H4 (cell line): ENCODE measurements at regions not wholly inside any gene's neighbourhood (a gene's known extent, or its start where the extent isn't known, plus 50 kb on each side); places are given as distances from the start of the nearest gene placed in this dataset.

ENCODE experiments used
- DNase-seq: peaks from one replicate; pipeline ENCODE4 v3.0.0-alpha.2; 2015; ENCODE audit warnings: low spot score

GRCh38 chr9:106602344-106602743, 260.6 kb upstream of the ZNF462 start:
- no peak for DNase-seq

- DNase-seq, result no peak
Measured at GRCh38 chr9:106613250-106613737, 249.7 kb upstream of the ZNF462 start.

GRCh38 chr9:106615118-106615889, 247.7 kb upstream of the ZNF462 start:
- DNase-seq, result no peak

- no peak for DNase-seq
Measured at GRCh38 chr9:106616026-106616425, 246.9 kb upstream of the ZNF462 start.

- DNase-seq, result no peak
Measured at GRCh38 chr9:106616851-106617345, 246.1 kb upstream of the ZNF462 start.

- DNase-seq, result no peak
Measured at GRCh38 chr9:106619211-106619610, 243.8 kb upstream of the ZNF462 start.

- DNase-seq, result no peak
Measured at GRCh38 chr9:106620081-106620480, 242.9 kb upstream of the ZNF462 start.

- no peak for DNase-seq
Measured at GRCh38 chr9:106620866-106621265, 242.1 kb upstream of the ZNF462 start.

GRCh38 chr9:106621313-106622163, 241.4 kb upstream of the ZNF462 start:
- DNase-seq, result no peak

GRCh38 chr9:106622164-106622487, 240.8 kb upstream of the ZNF462 start:
- DNase-seq, result no peak

- DNase-seq, result no peak
Measured at GRCh38 chr9:106623558-106623957, 239.4 kb upstream of the ZNF462 start.

GRCh38 chr9:106625259-106625789, 237.6 kb upstream of the ZNF462 start:
- DNase-seq, result no peak

- DNase-seq, result no peak
Measured at GRCh38 chr9:106626936-106627335, 236.0 kb upstream of the ZNF462 start.

GRCh38 chr9:106632621-106633020, 230.3 kb upstream of the ZNF462 start:
- DNase-seq, result no peak

- DNase-seq, result no peak
Measured at GRCh38 chr9:106634183-106634582, 228.8 kb upstream of the ZNF462 start.

- no peak for DNase-seq
Measured at GRCh38 chr9:106634641-106635040, 228.3 kb upstream of the ZNF462 start.

GRCh38 chr9:106637486-106637885, 225.5 kb upstream of the ZNF462 start:
- no peak for DNase-seq

GRCh38 chr9:106639873-106640568, 222.9 kb upstream of the ZNF462 start:
- DNase-seq, result peak; percentile 18

GRCh38 chr9:106643211-106643930, 219.6 kb upstream of the ZNF462 start:
- no peak for DNase-seq

- no peak for DNase-seq
Measured at GRCh38 chr9:106644661-106645060, 218.3 kb upstream of the ZNF462 start.

- DNase-seq, result no peak
Measured at GRCh38 chr9:106648799-106649198, 214.2 kb upstream of the ZNF462 start.
